ENCODE measurements at regions not wholly inside any gene's neighbourhood (a gene's known extent, or its start where the extent isn't known, plus 50 kb on each side); places are given as distances from the start of the nearest gene placed in this dataset.
A peak's percentile ranks its signal among the peaks of the same experiment; 100 is the strongest.
"Not testable (repeated sequence)": the region's sequence is repeated elsewhere in the genome, so short reads cannot be mapped to it uniquely, and the experiment has no call there.

- not testable (repeated sequence) for DNase-seq (ENCODE audit: low spot score)
Measured at GRCh38 chr3:110001905-110002304, 664.6 kb upstream of the DPPA4 start.

DNA sequence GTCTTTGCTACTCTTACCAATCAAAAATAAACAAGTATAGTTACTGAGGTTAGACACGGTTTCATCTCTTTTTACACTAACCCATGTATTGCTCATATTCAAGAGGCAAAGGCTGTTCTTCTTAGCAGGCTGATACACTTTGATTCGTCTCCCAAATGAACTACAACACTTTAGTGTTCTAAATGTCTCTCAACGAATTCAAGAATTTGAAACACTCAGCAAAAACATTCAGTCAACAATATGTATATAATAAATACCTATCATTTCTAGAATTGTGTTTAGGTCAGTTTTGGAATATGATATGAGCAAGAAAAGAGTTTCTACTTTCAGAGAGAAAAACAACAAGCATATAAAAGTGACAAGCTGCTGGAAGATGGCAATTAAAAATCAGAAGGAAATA is 669.6 kb upstream of the DPPA4 start:
- no peak for DNase-seq (ENCODE audit: low spot score)

GRCh38 chr3:110015231-110015963 is 678.1 kb upstream of the DPPA4 start:
- DNase-seq (ENCODE audit: low spot score) = no peak

DNA sequence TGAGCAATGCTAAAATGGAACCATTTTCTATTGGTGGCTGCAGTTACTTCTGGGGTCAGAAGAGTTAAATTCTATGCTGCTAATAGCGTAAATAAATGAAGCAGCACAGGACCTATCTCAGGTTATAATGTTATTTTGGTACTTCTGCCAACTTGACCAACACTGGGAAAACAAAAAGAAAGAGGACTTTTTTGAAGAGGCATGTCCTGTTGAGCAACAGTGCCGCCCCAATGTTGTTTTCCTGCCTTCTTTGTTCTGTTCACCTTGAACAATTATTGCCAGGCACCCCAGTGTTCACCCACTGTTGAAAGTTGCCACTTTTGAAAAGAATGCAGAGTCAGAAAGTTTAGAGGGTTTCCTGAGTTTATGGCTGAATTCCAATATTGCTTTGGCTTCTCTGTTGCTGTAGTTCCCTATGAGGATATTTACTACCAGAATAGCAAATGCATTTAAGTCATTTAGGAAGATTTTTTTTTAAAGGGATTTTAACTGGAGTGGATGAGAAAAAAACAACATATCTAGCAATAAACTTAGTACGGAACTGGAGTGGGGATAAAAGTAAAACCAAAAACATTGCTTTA is 679.0 kb upstream of the DPPA4 start:
- no peak for DNase-seq (ENCODE audit: low spot score)

DNA sequence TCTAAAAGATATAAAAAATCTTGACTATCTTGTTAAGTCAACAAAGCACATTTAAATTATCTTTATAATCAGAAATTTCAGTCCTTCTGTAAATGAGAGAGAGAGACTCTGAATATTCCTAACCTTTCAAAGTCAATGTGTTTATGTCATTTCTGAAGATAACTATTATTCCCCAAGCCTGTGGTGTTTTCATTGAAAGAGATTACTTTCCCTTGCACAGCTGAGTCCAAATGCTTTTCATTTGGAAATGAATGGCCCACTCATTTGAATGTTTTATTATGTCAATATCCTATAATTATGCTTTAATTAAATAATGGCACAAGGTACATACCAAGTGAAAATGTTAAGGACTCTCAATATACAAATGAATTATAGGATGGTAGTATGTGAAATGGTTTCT is 680.0 kb upstream of the DPPA4 start:
- DNase-seq (ENCODE audit: low spot score) = no peak

DNA sequence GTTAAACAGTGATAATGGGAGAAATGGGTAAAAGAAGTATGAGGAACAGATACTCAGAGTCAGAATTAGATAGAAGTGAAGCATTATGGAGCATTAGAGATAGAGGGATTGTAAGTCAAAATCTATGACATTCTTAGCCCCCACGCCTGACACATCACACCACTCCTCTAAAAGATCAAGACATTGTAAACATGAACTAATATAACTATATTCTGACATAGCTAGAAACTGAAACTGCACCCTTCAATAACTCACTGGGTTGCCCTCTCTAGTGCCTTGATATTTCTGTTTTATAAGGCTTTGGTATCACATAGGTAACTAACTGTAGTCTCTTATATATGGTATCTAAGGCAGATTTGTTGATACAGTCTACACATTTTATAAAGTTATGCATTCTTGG is 684.3 kb upstream of the DPPA4 start:
- no peak for DNase-seq (ENCODE audit: low spot score)

DNA sequence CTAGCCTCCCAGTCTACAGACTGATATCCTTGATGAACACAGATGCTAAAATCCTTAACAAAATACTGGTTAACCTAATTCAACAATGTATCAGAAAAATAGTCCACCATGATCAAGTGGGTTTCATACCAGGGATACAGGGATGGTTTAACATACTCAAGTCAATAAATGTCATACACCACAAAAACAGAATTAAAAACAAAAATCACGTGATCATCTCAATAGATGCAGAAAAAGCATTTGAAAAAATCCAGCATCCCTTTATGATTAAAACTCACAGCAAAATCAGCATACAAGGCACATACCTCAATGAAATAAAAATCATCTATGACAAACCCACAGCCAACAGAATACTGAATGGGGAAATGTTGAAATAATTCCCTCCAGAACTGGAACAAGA is 685.7 kb upstream of the DPPA4 start:
- DNase-seq (ENCODE audit: low spot score) = not testable (repeated sequence)

GRCh38 chr3:110026421-110026820 is 689.1 kb upstream of the DPPA4 start:
- no peak for DNase-seq (ENCODE audit: low spot score)

- DNase-seq (ENCODE audit: low spot score) = peak; percentile 9
Measured at GRCh38 chr3:110027446-110028080, 690.2 kb upstream of the DPPA4 start.

DNA sequence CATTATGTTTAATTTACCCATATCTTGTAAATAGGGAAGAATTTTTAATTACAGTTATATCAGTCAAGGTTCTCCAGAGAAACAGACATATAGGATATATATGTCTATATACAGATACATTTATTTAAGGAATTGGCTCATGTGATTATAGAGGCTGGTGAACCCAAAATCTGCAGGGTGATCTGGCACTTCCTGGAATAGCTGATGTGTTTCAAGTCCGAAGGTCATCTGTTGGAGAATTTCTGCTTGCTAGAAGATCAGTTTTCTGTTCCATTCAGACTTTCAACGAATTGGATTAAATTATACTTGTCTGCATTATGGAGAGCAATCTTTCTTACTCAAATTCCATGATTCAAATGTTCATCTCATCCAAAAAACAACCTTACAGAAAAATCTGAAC is 694.6 kb upstream of the DPPA4 start:
- no peak for DNase-seq (ENCODE audit: low spot score)

DNA sequence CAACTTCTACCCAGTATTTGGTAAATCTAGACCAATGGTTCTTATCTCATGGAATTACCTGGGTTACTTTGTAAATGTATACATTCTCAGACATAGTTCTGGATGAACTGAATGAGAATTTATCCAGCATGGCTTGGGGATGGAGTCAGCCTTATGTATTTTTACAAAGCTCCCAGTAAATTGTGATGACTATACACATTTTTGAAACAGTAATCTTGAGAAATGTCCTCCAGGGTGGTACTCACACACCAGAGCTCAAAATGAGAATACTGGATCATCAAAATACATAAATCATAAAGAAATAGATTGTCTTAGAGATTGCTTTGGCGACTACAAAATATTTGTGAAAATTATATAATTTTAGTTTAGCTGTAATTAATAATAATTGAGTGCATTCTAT is 722.1 kb upstream of the DPPA4 start:
- no peak for DNase-seq (ENCODE audit: low spot score)

DNA sequence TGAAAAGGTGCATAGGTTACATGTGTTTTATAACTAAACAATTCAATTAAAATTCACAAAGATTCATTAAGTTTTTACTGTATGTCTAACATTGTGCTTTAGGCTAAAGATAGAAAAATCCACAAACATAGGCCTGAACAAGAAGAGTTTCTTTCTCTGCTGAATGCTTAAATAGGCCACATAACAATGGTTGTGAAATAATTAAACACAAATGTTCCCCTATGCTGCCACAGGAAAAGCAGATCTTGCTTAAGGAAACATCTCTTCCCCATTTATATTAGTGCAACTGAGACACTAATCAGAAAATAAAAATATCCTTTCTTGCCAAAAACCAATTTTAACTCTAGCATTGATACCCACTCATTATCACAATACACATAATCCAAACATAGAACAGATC is 725.4 kb upstream of the DPPA4 start:
- no peak for DNase-seq (ENCODE audit: low spot score)

- DNase-seq (ENCODE audit: low spot score) = no peak
Measured at GRCh38 chr3:110063178-110063577, 725.8 kb upstream of the DPPA4 start.

DNA sequence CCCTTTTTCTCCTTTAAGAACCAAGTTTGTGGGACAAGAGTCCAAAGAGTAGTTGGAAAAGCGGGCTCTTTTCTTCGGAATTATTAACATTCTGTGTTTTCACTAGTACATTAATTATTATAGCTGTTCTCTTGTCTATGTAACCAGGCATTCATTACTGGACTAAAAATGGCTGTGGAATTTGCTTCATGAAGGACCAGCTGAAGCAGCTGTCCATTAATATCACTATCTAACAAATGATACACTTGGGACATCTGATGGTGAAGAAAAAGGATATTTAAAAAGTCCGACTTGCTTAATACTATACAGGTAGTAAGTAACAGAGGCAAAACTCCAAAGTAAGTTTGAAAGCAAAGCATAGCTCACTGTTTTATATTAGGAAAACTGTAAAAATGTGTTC is 728.9 kb upstream of the DPPA4 start:
- DNase-seq (ENCODE audit: low spot score) = no peak

DNA sequence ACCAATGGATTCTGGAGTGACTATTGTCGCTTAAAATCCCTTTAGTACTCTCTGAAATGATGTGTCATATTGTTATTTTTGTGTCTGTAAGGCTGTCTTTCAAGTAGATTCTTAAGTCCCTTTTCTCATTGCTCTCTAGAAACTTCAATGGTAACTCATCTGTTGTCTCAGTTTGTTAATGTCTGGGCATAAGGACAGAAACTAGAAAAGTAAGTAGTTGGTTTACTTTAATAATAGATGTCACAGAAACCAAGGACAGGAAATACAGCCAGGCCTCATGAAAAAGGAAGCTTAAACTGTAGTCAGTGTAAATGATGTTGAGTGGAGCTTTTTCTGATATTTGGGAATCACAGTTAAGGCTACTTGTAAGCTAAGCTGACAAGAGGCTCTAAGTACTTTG is 730.2 kb upstream of the DPPA4 start:
- no peak for DNase-seq (ENCODE audit: low spot score)

- DNase-seq (ENCODE audit: low spot score) = no peak
Measured at GRCh38 chr3:110069761-110070160, 732.4 kb upstream of the DPPA4 start.

GRCh38 chr3:110070161-110070916 is 733.0 kb upstream of the DPPA4 start:
- no peak for DNase-seq (ENCODE audit: low spot score)

- DNase-seq (ENCODE audit: low spot score) = no peak
Measured at GRCh38 chr3:110074095-110074494, 736.7 kb upstream of the DPPA4 start.

DNA sequence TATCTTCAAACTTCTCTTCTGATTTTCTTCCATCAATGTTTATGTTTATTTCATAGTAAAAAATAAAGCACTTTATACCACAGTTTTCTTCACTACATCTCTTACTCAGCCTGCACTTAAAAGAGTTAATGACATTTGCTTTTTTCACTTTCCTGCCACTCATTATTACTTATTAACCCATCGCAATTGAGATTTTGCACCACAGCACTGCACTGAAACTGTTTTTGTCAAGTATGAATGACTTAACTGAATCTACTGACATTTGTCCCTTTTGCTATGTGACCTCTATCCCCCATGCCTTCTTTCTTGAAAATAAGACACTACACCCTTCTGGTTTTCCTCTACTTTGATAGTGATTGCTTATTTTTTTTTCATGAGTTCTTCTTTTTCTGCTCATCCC is 739.7 kb upstream of the DPPA4 start:
- DNase-seq (ENCODE audit: low spot score) = no peak

DNA sequence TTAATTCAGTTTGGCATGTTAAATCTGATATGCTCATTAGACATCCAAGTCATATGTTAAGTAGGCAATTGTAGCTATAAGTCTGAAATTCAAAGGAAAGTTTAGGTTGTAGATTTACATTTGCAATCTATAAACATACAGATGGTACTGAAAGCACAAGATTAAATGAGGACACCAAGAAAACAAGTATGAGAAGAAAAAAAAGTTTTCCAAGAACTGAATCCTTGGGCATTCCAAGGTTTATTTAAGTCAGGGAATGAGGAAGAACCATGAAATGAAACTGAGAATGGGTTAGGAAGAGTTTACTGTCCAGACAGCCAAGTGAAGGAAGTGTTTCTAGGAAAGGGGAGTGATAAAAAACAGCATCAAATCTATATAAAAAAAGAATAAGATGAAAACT is 756.1 kb upstream of the DPPA4 start:
- no peak for DNase-seq (ENCODE audit: low spot score)

DNA sequence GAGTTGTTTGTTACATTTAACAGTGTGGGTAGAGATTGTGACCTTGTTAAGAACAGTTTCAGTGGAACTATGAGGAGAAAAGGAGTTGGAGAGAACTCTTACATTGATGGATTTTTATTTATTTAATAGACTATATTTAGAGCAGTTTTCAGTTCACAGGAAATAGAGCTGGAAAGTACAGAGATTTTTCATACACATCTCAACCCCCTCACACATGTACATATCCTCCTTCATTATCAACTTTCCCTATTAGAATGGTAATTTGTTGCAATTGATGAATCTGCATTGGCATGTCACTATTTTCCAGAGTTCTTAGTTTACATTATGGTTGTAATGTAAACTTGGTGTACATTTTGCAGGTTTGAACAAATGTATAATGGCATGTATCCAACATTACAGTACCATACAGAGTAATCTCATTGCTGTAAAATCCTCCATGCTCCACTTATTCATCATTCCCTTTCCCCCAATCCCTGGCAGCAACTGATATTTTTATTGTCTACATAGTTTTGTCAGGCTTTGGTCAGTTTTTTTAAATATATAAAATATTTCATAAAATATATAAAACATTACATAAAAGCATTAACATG is 756.6 kb upstream of the DPPA4 start:
- DNase-seq (ENCODE audit: low spot score) = no peak

DNA sequence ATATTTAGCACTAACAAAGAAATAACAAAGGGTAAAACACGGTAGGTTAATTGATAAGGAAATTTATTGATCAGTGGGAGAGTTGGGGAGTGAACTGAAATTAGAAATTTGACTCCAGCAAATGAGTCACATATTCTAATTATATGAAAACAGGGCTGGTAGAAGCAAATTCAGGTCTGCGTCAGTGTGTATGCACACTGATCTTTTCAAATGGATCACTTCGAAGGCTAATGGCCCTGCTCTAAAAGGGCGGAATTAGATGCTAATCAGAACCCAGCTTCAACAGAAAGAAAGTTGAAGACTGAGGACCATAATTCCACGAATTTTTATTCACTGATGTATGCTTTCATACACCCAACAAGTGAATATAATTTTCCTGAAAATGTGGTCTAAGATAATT is 762.4 kb upstream of the DPPA4 start:
- peak; percentile 1 for DNase-seq (ENCODE audit: low spot score)

DNA sequence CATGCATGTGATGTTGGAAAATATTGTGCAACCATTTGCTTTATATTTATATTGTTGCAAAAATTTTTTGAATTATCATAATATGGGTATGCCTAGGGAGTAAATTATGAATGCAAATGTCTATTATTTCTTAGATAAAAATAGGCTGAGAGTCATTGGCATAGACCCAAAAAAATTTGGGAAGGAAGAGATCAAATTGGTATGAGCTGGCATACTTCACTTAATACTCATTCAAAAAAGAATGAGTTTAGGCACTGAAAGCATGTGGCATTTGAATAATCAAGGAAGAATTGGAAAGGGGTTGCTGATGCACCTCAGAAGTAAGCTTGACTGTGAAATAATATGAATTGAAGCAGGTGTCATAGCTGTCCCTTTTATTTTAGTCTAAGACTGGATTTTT is 764.0 kb upstream of the DPPA4 start:
- no peak for DNase-seq (ENCODE audit: low spot score)
